Ascending aorta (tissue), 2 donors: ENCODE measurements at regions not wholly inside any gene's neighbourhood (a gene's known extent, or its start where the extent isn't known, plus 50 kb on each side); places are given as distances from the start of the nearest gene placed in this dataset.

Experiments
- DNase-seq, 2 donors: peaks; one replicate each; pipeline ENCODE4 v3.0.0-alpha.2; 2019; ENCODE audit warnings: low spot score in 2 of 2
- H3K27ac ChIP-seq, 2 donors: fragments of 200-600 bp; sonication (generic); one replicate each; pipeline ENCODE4 v1.5.1; 2016 to 2017; ENCODE audit warnings: mild to moderate bottlenecking in 1 of 2
- H3K27me3 ChIP-seq: fragments of 200-600 bp; sonication (generic); one replicate; pipeline ENCODE4 v1.5.1; 2017
- H3K36me3 ChIP-seq, 2 donors: fragments of 200-600 bp; sonication (generic); one replicate each; pipeline ENCODE4 v1.5.1; 2016
- H3K4me1 ChIP-seq, 2 donors: fragments of 200-600 bp; sonication (generic); one replicate each; pipeline ENCODE4 v1.5.1; 2016 to 2017; ENCODE audit warnings: mild to moderate bottlenecking in 1 of 2
- H3K4me3 ChIP-seq, 2 donors: fragments of 200-600 bp; sonication (generic); one replicate each; pipeline ENCODE4 v1.5.1; 2016 to 2017; ENCODE audit warnings: mild to moderate bottlenecking in 1 of 2
- H3K9me3 ChIP-seq, 2 donors: fragments of 200-600 bp; sonication (generic); one replicate each; pipeline ENCODE4 v1.5.1; 2016
- CTCF ChIP-seq, 3 experiments: fragments of 200-600 bp in 2 of 3; fragments of 450-650 bp in 1 of 3; sonication (generic) in 2 of 3; IDR thresholded peaks; one replicate each; pipeline ENCODE4 v1.5.1; 2016 to 2019; ENCODE audit warnings: antibody characterized with exemption in 3 of 3, mild to moderate bottlenecking in 1 of 3, moderate library complexity in 1 of 3
- intact Hi-C: fragments of 100-400 bp; cut with DNase I; formaldehyde crosslinking; loops from one replicate; pipeline ENCODE4 v1.15.1; 2023

GRCh38 chr3:132203889-132204596 lies 113.2 kb upstream of the ACP3 start:
- Histone ChIP-seq H3K27ac (no peak overlapping the region), H3K27me3 (no peaks in the 10 kb centered on the region), H3K9me3 (no peaks in the 10 kb centered on the region), H3K4me1 (no peaks in the 10 kb centered on the region), H3K4me3 (no peak overlapping the region), H3K36me3 (no peaks in the 10 kb centered on the region)
- no peak for DNase-seq
- intact Hi-C loops = no loop called here
- TF ChIP-seq CTCF (IDR thresholded peaks at IDR 0.05) = no peak

GRCh38 chr3:132205609-132206008 lies 111.6 kb upstream of the ACP3 start:
- H3K4me3 ChIP-seq = no peak overlapping the region
- no peaks in the 10 kb centered on the region for H3K4me1 ChIP-seq
- no peaks in the 10 kb centered on the region for H3K9me3 ChIP-seq
- no peaks in the 10 kb centered on the region for H3K27me3 ChIP-seq
- no peak overlapping the region for H3K27ac ChIP-seq
- H3K36me3 ChIP-seq = no peaks in the 10 kb centered on the region
- intact Hi-C loops = no loop called here
- no peak for TF ChIP-seq CTCF (IDR thresholded peaks at IDR 0.05)
- no peak for DNase-seq

GRCh38 chr3:132209855-132210254 lies 107.4 kb upstream of the ACP3 start:
- Histone ChIP-seq H3K4me3 (no peak overlapping the region), H3K27me3 (no peaks in the 10 kb centered on the region), H3K27ac (no peak overlapping the region), H3K36me3 (no peaks in the 10 kb centered on the region), H3K9me3 (no peaks in the 10 kb centered on the region), H3K4me1 (no peaks in the 10 kb centered on the region)
- TF ChIP-seq CTCF (IDR thresholded peaks at IDR 0.05) = no peak
- intact Hi-C loops = no loop called here
- no peak for DNase-seq

- intact Hi-C loops = no loop called here
Measured at GRCh38 chr3:132210476-132211346, 106.5 kb upstream of the ACP3 start.

GRCh38 chr3:132211896-132212295 lies 105.3 kb upstream of the ACP3 start:
- Histone ChIP-seq H3K27ac (no peak overlapping the region), H3K27me3 (no peaks in the 10 kb centered on the region), H3K36me3 (no peaks in the 10 kb centered on the region), H3K4me1 (no peaks in the 10 kb centered on the region), H3K4me3 (no peak overlapping the region), H3K9me3 (no peaks in the 10 kb centered on the region)
- TF ChIP-seq CTCF (IDR thresholded peaks at IDR 0.05) = no peak
- intact Hi-C loops = no loop called here
- no peak for DNase-seq

More at GRCh38 chr3:132210476-132211346, 106.5 kb upstream of the ACP3 start:
- peak in 1 of 3 experiments; percentile 24 for TF ChIP-seq CTCF (IDR thresholded peaks at IDR 0.05)
- H3K4me1 ChIP-seq = no peaks in the 10 kb centered on the region
- no peak for DNase-seq
- H3K27me3 ChIP-seq = no peaks in the 10 kb centered on the region
- H3K27ac ChIP-seq = no peak overlapping the region
- no peak overlapping the region for H3K4me3 ChIP-seq
- no peaks in the 10 kb centered on the region for H3K36me3 ChIP-seq
- H3K9me3 ChIP-seq = no peaks in the 10 kb centered on the region
